ENCODE measurements at regions not wholly inside any gene's neighbourhood (a gene's known extent, or its start where the extent isn't known, plus 50 kb on each side); places are given as distances from the start of the nearest gene placed in this dataset.

GRCh38 chr1:87949711-87950110, 621.0 kb downstream of the LMO4 start:
- no peak overlapping the region for H3K4me3 ChIP-seq
- TF ChIP-seq POLR2A (IDR thresholded peaks at IDR 0.05) (no peak), CTCF (IDR thresholded peaks at IDR 0.05) (no peak)
- H3K27me3 ChIP-seq = no peaks in the 10 kb centered on the region
- 49 to 69% (median 62%) methylated on average over 3 of the region's 3 CpGs for WGBS, 4 donors
- H3K27ac ChIP-seq = no peak overlapping the region
- no peak for DNase-seq
- H3K36me3 ChIP-seq = no peaks in the 10 kb centered on the region
- no peak for ATAC-seq
- H3K9me3 ChIP-seq = no peaks in the 10 kb centered on the region
- peaks cover 0 to 6% (median 0%) of the 10 kb centered on the region in 12 donors for H3K4me1 ChIP-seq
- intact Hi-C loops (cut with DNase I) = loop anchor here (5.0 to 10.0 kb wide), 9 partner anchors 607 to 817 kb away; partner anchors contain the start of gene LMO4 (in 2 of the 10)

- H3K9me3 ChIP-seq = no peaks in the 10 kb centered on the region
- H3K4me3 ChIP-seq = no peak overlapping the region
- TF ChIP-seq POLR2A (IDR thresholded peaks at IDR 0.05) = no peak
- no peak for TF ChIP-seq CTCF (IDR thresholded peaks at IDR 0.05)
- DNase-seq (no peak), ATAC-seq (no peak)
- no peaks in the 10 kb centered on the region for H3K27me3 ChIP-seq
- H3K27ac ChIP-seq = no peak overlapping the region
- intact Hi-C loops (cut with DNase I) = loop anchor here (5.0 to 10.0 kb wide), 9 partner anchors 608 to 818 kb away; partner anchors contain the start of gene LMO4 (in 2 of the 10)
- H3K4me1 ChIP-seq = peaks cover 0 to 10% (median 0%) of the 10 kb centered on the region in 12 donors
- no peaks in the 10 kb centered on the region for H3K36me3 ChIP-seq
- WGBS, 4 donors = 20 to 29% (median 28%) methylated on average over 3 of the region's 3 CpGs
Observed at GRCh38 chr1:87950369-87950768, 621.7 kb downstream of the LMO4 start.

DNA sequence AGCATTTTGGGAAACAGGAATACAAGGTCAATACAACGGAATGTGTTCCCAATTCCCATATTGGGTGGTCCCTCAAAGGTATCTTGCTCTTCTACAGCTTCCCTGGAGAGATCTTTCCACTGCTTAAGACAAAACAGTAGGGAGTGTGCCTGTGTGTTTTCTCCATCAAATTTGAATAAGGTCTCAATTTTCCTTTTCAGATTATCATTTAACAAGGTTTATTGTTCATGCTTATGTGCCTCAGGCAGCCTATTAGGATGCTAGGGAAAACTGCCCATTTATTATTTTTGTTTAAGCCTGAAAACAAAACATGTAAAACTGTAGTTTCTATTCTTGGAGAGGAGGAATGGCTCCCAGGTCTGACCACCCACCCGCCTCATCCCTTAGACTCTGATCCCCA, 622.7 kb downstream of the LMO4 start:
- intact Hi-C loops (cut with DNase I) = loop anchor here (5.0 to 10.0 kb wide), 9 partner anchors 609 to 819 kb away; partner anchors contain the start of gene LMO4 (in 2 of the 10)
- TF ChIP-seq CTCF (IDR thresholded peaks at IDR 0.05) (no peak), POLR2A (IDR thresholded peaks at IDR 0.05) (no peak)
- WGBS, 4 donors = 70 to 80% (median 72%) methylated on average over 2 of the region's 2 CpGs

GRCh38 chr1:87951852-87952251, 623.2 kb downstream of the LMO4 start:
- Histone ChIP-seq H3K4me3 (no peak overlapping the region), H3K36me3 (no peaks in the 10 kb centered on the region), H3K4me1 (peaks cover 0 to 19% (median 0%) of the 10 kb centered on the region in 12 donors), H3K27me3 (no peaks in the 10 kb centered on the region), H3K27ac (no peak overlapping the region), H3K9me3 (no peaks in the 10 kb centered on the region)
- ATAC-seq = peak in 1 of 4 donors; percentile 25
- intact Hi-C loops (cut with DNase I) = loop anchor here (2.0 to 10.0 kb wide), 12 partner anchors 610 to 820 kb away; partner anchors contain the start of gene LMO4 (in 2 of the 10)
- TF ChIP-seq CTCF (IDR thresholded peaks at IDR 0.05) = no peak
- no peak for TF ChIP-seq POLR2A (IDR thresholded peaks at IDR 0.05)
- peak in 1 of 5 donors; percentile 24 for DNase-seq
- WGBS, 4 donors = 50 to 62% (median 54%) methylated on average over 4 of the region's 4 CpGs

More for the DNA sequence above, 622.7 kb downstream of the LMO4 start:
- Histone ChIP-seq H3K27me3 (no peaks in the 10 kb centered on the region), H3K36me3 (no peaks in the 10 kb centered on the region), H3K27ac (no peak overlapping the region), H3K9me3 (no peaks in the 10 kb centered on the region), H3K4me3 (no peak overlapping the region), H3K4me1 (peaks cover 0 to 19% (median 0%) of the 10 kb centered on the region in 12 donors)
- DNase-seq (no peak), ATAC-seq (no peak)
